ENCODE measurements at regions not wholly inside any gene's neighbourhood (a gene's known extent, or its start where the extent isn't known, plus 50 kb on each side); places are given as distances from the start of the nearest gene placed in this dataset.
"Not testable (repeated sequence)": the region's sequence is repeated elsewhere in the genome, so short reads cannot be mapped to it uniquely, and the experiment has no call there.

- Mint-ChIP-seq H3K27ac (no peak overlapping the region), H3K9me3 (no peaks in the 10 kb centered on the region), H3K27me3 (peaks cover 8% of the 10 kb centered on the region), H3K4me3 (no peak overlapping the region), H3K36me3 (ENCODE audit: low read depth) (no peaks in the 10 kb centered on the region), H3K4me1 (ENCODE audit: low read depth) (no peaks in the 10 kb centered on the region)
- intact Hi-C loops (cut with micrococcal nuclease), result no loop called here
Measured at GRCh38 chr1:30533141-30533540, 190.2 kb downstream of the MATN1 start.

- H3K4me3 Mint-ChIP-seq, result no peak overlapping the region
- intact Hi-C loops (cut with micrococcal nuclease), result no loop called here
- peaks cover 8% of the 10 kb centered on the region for H3K27me3 Mint-ChIP-seq
- H3K36me3 Mint-ChIP-seq (ENCODE audit: low read depth), result no peaks in the 10 kb centered on the region
- no peaks in the 10 kb centered on the region for H3K9me3 Mint-ChIP-seq
- H3K4me1 Mint-ChIP-seq (ENCODE audit: low read depth), result no peaks in the 10 kb centered on the region
- no peak overlapping the region for H3K27ac Mint-ChIP-seq
Measured at GRCh38 chr1:30532621-30533020, 190.8 kb downstream of the MATN1 start.

- Mint-ChIP-seq H3K36me3 (ENCODE audit: low read depth) (no peaks in the 10 kb centered on the region), H3K27me3 (peaks cover 15% of the 10 kb centered on the region), H3K27ac (no peak overlapping the region), H3K9me3 (no peaks in the 10 kb centered on the region), H3K4me3 (no peak overlapping the region), H3K4me1 (ENCODE audit: low read depth) (no peaks in the 10 kb centered on the region)
- intact Hi-C loops (cut with micrococcal nuclease), result no loop called here
Measured at GRCh38 chr1:30527511-30528140, 195.8 kb downstream of the MATN1 start.

DNA sequence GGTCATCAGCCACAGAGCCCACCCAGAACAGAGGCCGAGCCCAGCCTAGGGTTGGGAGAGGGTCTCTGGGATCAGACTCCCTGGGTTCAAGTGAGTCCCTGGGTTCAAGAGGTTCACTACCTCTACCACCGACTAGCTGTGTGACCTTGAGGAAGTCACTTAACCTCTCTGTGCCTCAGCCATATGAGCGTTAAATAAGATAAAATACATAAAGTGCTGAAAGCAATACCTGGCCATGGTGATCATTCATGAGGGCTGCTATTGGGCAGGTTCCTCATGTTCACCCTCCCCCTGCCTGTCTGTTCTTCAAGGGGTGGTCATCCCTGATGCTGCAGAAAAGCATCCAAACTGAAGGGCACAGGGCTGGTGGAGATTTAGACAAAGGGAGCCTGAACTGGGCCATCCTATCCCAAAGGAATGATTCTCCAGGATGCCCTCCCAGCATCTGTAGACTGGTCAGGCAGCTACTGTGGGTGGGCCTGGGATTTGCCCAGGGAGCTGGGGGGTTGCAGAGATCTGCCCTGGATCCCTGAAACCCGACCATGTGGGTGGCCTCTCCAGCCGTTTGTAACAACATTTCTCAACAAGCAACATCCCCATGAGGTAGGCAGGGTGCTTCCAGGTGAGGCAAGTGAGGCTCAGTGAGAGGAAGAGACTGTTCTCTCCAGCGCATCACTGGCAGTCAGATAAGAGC lies 196.6 kb downstream of the MATN1 start:
- H3K27me3 Mint-ChIP-seq, result peaks cover 16% of the 10 kb centered on the region
- H3K4me3 Mint-ChIP-seq, result no peak overlapping the region
- H3K36me3 Mint-ChIP-seq (ENCODE audit: low read depth), result no peaks in the 10 kb centered on the region
- H3K9me3 Mint-ChIP-seq, result no peaks in the 10 kb centered on the region
- intact Hi-C loops (cut with micrococcal nuclease), result no loop called here
- H3K27ac Mint-ChIP-seq, result no peak overlapping the region
- no peaks in the 10 kb centered on the region for H3K4me1 Mint-ChIP-seq (ENCODE audit: low read depth)

DNA sequence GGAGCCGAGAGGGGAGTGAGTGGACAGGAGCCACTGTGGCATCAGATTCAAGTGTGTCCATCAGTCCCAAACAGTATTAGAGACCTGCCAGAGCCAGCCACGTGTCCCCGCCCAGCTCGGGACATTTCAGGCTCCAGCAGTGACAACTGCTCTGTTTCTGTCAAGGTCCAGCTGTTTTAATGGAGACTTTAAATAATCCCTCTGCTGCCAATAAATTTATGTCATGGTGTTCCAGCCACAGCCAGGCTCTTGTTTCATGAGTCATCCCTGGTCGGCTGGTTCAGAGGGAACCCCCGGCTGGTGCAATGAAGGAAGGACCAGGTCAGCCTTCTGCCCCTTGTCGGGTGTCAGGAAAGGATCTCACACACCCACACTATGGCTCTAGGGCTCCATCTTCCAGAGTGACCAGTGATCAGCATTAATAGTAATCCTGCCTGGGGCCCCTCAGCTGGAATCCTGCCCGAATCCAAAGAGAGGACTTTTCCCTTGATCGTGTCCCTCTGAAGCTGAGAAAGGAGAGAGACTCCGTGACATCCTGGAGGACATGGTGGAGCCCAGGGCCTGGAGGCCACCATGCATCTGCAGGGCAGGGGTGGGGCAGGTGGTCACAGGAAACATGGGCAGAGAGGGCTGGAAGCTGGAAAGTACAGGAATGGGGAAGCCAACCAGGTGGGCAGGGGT lies 197.3 kb downstream of the MATN1 start:
- H3K9me3 Mint-ChIP-seq, result no peaks in the 10 kb centered on the region
- no peaks in the 10 kb centered on the region for H3K36me3 Mint-ChIP-seq (ENCODE audit: low read depth)
- no peak overlapping the region for H3K4me3 Mint-ChIP-seq
- no peak overlapping the region for H3K27ac Mint-ChIP-seq
- no peaks in the 10 kb centered on the region for H3K4me1 Mint-ChIP-seq (ENCODE audit: low read depth)
- intact Hi-C loops (cut with micrococcal nuclease), result no loop called here
- peaks cover 16% of the 10 kb centered on the region for H3K27me3 Mint-ChIP-seq

DNA sequence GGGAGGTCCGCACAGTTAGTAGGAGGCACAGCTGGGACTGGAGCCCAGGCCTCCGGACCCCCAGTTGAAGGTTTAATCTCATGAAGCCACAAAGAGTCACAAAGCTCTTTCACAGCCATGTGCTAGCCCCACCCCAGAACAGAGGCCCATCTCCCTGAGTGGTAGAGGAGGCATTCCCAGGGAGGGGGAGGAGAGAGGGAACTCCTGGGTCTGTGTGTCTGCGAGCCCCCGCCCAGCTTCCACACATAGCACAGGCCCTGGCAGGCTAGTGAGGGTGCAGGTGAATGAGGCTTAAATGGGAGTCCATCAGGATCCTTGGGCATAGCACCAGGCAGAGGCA lies 197.8 kb downstream of the MATN1 start:
- Mint-ChIP-seq H3K4me1 (ENCODE audit: low read depth) (no peaks in the 10 kb centered on the region), H3K27ac (no peak overlapping the region), H3K27me3 (peaks cover 15% of the 10 kb centered on the region), H3K4me3 (no peak overlapping the region), H3K36me3 (ENCODE audit: low read depth) (no peaks in the 10 kb centered on the region), H3K9me3 (no peaks in the 10 kb centered on the region)
- intact Hi-C loops (cut with micrococcal nuclease), result no loop called here

GRCh38 chr1:30524840-30525617 lies 198.4 kb downstream of the MATN1 start:
- no peaks in the 10 kb centered on the region for H3K36me3 Mint-ChIP-seq (ENCODE audit: low read depth)
- intact Hi-C loops (cut with micrococcal nuclease), result no loop called here
- no peaks in the 10 kb centered on the region for H3K9me3 Mint-ChIP-seq
- no peaks in the 10 kb centered on the region for H3K4me1 Mint-ChIP-seq (ENCODE audit: low read depth)
- H3K27ac Mint-ChIP-seq, result no peak overlapping the region
- H3K27me3 Mint-ChIP-seq, result peaks cover 14% of the 10 kb centered on the region
- no peak overlapping the region for H3K4me3 Mint-ChIP-seq

DNA sequence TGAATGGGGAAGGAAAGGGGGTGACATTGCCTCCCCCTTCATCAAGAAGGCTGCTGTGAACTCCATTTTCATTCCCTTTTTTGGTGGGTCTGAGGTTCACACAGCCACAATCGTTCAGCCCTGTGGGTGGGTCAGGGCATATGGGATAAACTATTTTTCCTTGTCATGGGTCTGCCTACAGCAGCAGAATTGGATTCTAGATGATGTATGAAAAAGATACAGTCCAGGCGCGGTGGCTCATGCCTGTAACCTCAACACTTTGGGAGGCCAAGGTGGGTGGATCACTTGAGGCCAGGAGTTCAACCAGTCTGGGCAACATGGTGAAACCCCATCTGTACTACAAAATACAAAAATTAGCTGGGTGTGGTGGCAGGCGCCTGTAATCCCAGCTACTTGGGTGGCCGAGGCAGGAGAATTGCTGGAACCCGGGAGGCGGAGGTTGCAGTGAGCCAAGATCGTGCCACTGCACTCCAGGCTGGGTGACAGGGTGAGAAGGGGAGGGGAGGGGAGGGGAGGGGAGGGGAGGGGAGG lies 199.3 kb downstream of the MATN1 start:
- H3K36me3 Mint-ChIP-seq (ENCODE audit: low read depth); H3K27ac Mint-ChIP-seq; H3K4me1 Mint-ChIP-seq (ENCODE audit: low read depth); H3K4me3 Mint-ChIP-seq; intact Hi-C loops (cut with micrococcal nuclease); H3K9me3 Mint-ChIP-seq: not testable (repeated sequence)
- peaks cover 11% of the 10 kb centered on the region for H3K27me3 Mint-ChIP-seq

DNA sequence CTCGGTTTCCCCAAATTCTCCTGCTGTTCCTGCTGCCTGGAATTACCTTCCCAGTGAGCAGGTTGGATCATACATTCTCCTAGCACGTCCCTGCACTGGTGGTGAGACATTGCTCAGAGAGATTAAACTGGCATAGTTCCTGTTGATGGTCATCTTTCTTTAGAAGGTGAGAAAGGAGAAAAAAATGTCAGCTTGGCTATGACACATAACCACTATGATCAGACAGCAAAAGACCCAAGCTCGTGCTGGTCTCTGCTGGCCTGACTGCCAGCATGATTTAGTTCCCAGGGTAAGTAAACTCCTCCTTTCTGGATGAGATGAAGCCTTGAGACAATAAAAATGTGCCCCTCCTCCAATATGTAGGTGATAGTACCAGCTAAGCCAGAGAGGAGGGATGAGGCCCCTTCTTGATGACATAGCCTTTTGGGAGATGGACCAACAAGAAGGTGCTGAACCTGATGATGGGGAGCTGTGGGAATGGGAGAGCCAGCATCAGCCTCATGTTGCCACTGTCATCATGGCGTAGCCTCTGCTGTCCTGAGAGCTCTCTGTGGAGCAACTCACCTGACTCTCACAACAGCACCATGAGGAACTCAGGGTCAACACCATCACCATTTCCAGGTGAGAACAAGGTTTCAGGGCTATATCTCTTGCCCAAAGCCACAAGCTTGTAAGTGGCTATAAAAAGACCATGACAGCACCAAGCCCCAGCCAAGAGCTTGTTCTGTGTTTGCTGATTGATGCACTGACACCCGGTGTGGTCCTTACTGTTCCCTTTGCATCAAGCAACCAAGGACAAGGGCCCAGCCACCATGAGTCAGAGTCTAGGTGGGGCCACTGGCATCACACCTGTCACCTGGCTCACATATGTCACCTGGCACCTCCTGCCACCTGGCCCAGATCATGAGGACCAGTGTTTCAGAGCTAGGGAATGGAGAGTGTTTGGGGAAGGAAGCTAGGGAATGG lies 200.0 kb downstream of the MATN1 start:
- no peaks in the 10 kb centered on the region for H3K4me1 Mint-ChIP-seq (ENCODE audit: low read depth)
- H3K27me3 Mint-ChIP-seq, result peaks cover 11% of the 10 kb centered on the region
- intact Hi-C loops (cut with micrococcal nuclease), result no loop called here
- H3K36me3 Mint-ChIP-seq (ENCODE audit: low read depth), result no peaks in the 10 kb centered on the region
- no peak overlapping the region for H3K27ac Mint-ChIP-seq
- no peak overlapping the region for H3K4me3 Mint-ChIP-seq
- H3K9me3 Mint-ChIP-seq, result no peaks in the 10 kb centered on the region

GRCh38 chr1:30522031-30523004 lies 201.1 kb downstream of the MATN1 start:
- intact Hi-C loops (cut with micrococcal nuclease), result no loop called here
- Mint-ChIP-seq H3K4me1 (ENCODE audit: low read depth) (no peaks in the 10 kb centered on the region), H3K27me3 (peaks cover 9% of the 10 kb centered on the region), H3K27ac (no peak overlapping the region), H3K4me3 (no peak overlapping the region), H3K36me3 (ENCODE audit: low read depth) (no peaks in the 10 kb centered on the region), H3K9me3 (no peaks in the 10 kb centered on the region)

DNA sequence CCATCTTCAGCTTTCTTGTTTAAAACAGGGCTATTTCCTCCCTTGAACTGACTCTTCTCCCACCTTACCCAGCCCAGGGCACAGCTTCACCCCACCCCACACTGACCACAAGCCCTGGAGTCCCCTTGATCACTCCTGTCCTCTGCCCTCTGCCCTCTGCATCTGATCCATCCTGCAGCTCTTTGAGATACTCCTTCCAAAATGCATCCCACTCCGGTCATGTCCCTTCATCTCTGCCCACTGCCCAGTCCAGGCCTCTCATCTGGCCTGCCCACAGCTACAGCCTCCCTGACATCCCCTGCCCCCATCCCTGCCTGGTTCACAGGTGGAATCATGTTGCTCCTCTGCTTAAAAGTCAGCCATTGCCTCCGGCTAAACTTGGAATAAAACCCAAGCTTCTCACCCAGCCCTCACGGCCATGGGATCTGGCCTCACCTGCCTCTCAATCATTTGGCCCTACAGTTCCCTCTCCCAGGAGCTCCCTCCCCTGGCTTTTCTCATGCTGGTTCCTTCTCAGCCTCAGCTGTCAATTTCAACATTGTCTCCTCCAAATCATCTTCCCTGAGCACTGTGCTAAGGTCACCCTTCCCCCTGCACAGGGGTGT lies 202.0 kb downstream of the MATN1 start:
- no peaks in the 10 kb centered on the region for H3K36me3 Mint-ChIP-seq (ENCODE audit: low read depth)
- H3K4me3 Mint-ChIP-seq, result no peak overlapping the region
- H3K27me3 Mint-ChIP-seq, result peaks cover 9% of the 10 kb centered on the region
- no peak overlapping the region for H3K27ac Mint-ChIP-seq
- no peaks in the 10 kb centered on the region for H3K4me1 Mint-ChIP-seq (ENCODE audit: low read depth)
- intact Hi-C loops (cut with micrococcal nuclease), result no loop called here
- H3K9me3 Mint-ChIP-seq, result no peaks in the 10 kb centered on the region

DNA sequence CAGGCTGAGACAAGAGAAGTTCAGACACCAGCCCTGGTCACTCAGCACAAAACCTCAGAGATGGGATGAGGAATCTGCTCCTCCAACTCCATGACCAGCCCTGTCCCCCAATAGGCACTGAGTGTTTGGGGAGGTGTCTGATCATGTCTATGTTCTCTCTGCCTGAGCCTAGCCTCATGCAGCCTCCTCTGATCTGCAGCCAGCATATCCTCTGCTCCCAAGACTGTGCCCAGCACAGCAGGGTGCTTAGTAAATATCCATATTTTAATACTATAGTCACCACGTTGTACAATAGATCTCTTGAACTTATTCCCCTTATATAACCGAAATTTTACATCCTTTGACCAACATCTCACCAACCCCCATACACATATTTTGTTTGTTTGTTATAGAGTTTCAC lies 202.9 kb downstream of the MATN1 start:
- Mint-ChIP-seq H3K4me3 (no peak overlapping the region), H3K27ac (no peak overlapping the region), H3K27me3 (peaks cover 9% of the 10 kb centered on the region), H3K36me3 (ENCODE audit: low read depth) (no peaks in the 10 kb centered on the region), H3K4me1 (ENCODE audit: low read depth) (no peaks in the 10 kb centered on the region), H3K9me3 (no peaks in the 10 kb centered on the region)
- intact Hi-C loops (cut with micrococcal nuclease), result no loop called here

Measured in dendritic cell treated with granulocyte-macrophage colony-stimulating factor and Interleukin-4, amounts not matched to agents 40 ng/mL and 50 ng/mL, for 4 days (primary cell).